Bone marrow (tissue), 2 donors: ENCODE measurements at regions not wholly inside any gene's neighbourhood (a gene's known extent, or its start where the extent isn't known, plus 50 kb on each side); places are given as distances from the start of the nearest gene placed in this dataset.

ENCODE experiments used
- DNase-seq, 2 donors: peaks; one replicate each; lab custom pipeline; 2025; lab: John Stamatoyannopoulos, UW

GRCh38 chr18:54769526-54770464, 58.5 kb upstream of the RAB27B start:
- DNase-seq: no peak

- no peak for DNase-seq
These were observed 56.2 kb upstream of the RAB27B start for GRCh38 chr18:54772056-54772455.

- no peak for DNase-seq
These were observed 53.9 kb upstream of the RAB27B start for GRCh38 chr18:54774423-54774822.

DNA sequence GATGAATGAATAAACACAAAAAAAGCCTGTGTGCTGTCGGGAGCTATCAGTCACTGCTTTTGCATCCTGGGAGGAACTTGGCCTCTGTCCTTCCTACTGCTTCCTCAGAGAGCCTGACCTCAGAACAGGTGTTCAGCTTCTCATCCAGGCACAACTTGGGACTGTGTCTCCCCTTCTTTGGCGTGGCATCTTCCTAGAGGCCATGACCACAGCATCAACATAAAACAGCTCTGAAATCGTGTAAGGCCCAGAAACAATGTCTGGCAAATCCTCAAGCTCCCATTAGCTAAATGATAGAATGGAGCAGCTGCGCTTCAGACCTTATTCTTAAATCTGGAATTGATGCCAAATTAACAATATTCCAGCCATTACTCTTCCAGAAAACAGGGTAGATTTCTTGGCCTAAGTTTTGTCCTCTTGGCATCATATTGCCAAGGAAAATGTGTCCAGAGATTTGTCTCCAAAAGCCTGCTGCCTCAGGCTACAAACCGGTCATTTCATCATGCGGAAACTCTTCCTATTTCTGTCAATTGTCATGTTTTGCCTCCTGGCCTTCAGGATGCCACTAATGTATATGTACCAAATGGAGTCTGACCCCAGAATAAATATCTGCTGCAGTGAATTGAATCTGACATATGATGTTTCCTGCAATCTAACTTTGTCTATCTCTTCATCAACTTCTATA, 53.2 kb upstream of the RAB27B start:
- DNase-seq: no peak

DNA sequence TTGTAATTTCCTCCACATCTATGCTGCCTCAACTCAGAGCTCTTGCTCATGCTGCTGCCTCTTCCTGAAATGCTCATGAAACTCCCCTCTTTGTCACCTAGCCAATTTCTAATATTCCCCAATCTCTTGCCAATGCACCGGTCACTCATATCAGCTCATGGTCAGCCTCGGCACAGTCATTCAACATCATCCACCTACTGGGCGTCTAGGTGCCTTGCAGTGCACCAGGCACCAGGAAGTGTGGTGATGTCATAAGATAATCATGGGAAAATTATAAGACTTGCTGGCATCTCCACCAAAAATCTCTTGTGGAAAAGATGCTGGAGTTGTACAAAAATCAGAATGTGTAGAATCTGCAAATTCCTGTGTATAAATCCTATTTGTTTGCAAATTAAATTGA, 52.6 kb upstream of the RAB27B start:
- no peak for DNase-seq

DNA sequence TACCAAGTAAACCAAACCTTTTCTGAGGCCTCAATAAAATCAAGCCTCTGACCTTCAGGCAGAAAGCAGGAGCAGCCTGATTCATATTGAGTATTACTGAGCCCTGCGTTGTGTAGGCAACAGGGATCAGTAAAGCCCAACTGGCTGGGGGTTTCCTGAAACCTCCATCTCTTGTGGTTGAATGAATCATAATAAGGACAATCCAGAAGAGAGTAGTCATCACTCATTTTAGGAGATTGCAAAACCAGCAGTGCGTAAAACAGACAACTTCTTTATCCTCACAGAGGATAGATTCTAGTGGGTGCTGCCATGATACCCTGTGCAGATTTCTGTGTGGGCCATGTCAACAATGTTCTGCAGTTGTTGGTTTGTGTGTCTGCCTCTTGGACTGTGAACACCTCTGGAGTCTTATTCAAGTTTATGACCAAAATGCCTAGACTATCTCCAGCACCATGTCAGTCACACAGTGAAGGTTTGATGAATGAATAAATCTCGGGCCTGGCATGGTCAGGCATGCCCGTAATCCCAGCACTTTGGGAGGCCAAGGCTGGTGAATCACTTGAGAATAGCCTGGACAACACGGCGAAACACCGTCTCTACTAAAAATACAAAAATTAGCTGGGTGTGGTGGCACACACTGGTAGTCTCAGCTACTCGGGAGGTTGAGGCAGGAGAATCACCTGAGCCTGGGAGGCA, 51.8 kb upstream of the RAB27B start:
- peak in 1 of 2 donors; percentile 81 for DNase-seq

- no peak for DNase-seq
These were observed 51.0 kb upstream of the RAB27B start for GRCh38 chr18:54777118-54777791.

DNA sequence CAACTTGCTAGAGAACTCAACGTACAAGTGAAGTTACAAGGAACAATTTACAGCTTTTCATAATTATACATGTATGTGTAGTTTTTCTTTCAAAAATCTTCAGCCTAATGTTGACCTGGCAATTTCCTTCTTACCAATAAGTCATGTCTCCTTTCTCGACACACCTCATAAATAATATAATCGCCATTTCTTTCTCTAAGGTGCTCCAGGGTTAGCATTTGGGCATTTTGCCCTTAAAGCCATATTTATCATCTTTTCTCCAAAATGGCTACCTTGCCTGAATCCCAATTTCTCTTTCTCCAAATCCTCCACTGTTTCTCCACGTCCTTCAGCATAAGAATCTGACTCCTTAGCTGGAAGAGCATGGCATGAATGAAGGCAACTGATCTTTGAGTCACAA, 50.3 kb upstream of the RAB27B start:
- no peak for DNase-seq
